IPS-NIHi7 (cell line): ENCODE measurements at regions not wholly inside any gene's neighbourhood (a gene's known extent, or its start where the extent isn't known, plus 50 kb on each side); places are given as distances from the start of the nearest gene placed in this dataset.

Experiments
- DNase-seq: peaks from one replicate; pipeline ENCODE4 v3.0.0; 2012; ENCODE audit warnings: mixed read lengths; ENCODE audit errors: extremely low spot score

DNA sequence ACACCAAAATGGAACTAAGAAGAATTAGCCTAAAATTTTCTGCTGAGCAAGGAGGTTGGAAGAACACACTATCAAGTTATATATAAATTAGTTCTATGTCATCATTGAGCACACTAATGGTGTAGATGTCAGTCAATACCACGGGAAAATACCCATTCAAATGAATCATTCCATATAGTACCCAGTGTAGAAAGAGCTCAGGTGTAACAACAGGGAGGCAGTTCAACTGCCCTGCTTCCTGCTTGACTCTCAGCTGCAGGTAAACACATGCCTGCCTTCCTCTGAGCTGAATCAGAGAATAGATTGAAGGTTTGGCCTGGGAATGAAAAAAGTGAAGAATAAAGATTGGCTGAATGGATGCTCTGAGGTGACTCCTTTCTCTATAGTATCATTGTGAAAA is 1088.0 kb downstream of the AGBL1 start:
- no peak for DNase-seq

DNA sequence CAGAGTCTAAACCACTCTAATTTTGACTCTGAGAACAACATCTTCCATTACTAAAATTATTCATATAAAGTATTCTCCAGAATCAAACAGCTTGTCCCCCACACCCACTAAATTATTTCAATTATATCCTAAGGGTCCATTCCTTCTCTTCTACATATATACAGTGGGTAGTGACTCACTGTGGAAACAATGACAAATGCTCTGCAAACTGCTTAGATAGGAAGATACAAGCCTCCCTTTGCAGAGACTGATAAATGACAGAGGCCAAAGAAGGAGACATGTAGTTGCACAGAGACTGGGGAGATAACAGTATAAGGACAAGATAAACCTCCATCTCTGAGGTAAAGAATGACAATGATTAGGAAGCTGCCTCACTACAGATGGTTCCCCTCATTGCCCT is 1087.4 kb downstream of the AGBL1 start:
- no peak for DNase-seq

DNA sequence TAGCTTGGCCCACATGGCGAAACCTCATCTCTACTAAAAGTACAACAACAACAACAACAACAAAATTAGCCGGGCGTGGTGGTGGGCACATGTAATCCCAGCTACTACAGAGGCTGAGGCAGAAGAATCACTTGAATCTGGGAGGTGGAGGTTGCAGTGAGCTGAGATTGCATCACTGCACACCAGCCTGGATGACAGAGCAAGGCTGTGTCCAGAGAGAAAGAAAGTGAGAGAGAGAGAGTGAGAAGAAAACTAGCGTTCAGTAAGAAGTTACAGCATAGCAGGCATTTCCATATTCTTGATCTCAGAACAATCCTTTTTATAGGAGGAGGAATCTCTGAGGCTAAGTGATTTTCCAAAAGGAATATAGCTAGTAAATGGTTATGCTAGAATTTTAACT is 1076.1 kb downstream of the AGBL1 start:
- DNase-seq = no peak

DNA sequence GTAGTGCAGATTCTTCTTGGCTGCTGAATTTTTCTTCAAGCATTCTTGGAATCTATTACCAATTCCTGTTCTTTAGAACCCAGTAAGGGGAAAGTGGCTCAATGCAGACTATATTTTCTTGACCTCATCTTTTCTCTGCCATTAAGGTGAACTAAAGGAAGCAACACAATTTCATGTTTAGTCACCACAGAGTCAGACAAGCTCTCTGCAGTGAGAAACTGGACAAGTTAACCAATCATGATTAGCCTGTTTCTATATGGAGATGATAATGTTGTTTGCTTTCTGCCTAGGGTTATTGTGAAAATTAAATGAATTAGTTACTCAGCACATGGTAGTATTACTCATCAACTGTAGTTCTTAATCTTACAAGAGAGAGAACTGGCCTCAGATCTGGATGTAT is 1075.1 kb downstream of the AGBL1 start:
- no peak for DNase-seq

DNA sequence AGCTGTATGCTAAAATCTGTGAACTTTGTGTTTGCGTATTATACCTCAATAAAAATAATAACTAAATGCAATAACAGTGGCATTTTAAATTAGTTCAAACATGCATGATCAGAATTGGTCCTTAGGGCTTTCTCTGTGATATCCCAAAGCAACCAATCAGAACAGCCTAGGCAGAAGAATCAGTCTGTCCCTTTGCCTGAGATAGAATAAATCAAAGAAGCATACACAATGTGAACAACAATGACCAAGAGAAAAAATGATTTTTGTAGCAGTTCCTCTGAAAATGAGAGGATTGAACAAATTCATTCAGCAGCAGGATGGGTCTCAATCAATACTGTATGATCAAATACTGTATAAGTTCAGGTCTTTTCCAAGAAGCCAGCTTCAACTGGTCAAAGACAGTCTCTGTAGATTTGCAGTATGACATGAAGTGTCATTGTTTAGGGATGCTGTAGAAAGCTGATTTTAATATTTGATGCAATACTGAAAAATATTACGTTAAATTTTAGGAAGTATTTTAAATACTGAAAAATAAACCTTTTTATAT is 1071.6 kb downstream of the AGBL1 start:
- no peak for DNase-seq

DNA sequence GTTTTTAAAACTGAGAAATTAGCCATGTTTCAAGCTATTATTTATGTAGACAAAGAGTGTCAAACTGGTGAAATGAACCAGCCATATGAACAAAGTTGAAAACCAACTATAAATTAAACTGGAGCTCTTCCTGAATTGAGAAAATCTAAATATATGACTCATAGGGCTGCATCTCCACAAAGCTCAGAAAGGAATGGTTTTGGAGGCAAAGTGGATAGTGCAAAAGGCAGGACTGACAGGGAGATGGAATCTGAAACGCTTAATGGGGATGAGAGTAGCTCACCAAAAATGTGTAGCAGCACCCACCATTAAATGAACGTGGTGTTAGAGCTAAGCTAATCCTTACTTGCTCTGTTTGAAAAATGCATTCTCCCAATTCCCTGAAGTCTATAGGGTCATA is 1066.0 kb downstream of the AGBL1 start:
- DNase-seq = no peak

DNA sequence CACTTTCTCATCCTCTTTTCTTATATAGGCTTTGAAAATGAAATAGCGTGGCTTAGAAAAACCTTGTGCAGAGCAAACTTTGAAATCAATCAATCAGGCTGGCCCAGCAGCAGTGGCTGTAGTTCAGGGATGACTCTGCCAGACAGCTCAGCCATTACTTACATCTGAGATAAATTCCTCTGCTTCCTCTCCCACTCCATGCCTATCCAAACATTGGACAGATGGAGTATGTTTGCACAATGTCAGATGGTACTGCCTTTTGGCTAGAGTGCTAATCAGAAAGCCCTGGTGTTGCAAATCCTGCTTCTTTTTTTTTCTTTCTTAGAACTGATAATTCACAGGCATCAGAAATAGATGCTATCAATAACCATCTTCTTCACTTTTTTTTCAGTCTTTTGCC is 1065.1 kb downstream of the AGBL1 start:
- DNase-seq = no peak

DNA sequence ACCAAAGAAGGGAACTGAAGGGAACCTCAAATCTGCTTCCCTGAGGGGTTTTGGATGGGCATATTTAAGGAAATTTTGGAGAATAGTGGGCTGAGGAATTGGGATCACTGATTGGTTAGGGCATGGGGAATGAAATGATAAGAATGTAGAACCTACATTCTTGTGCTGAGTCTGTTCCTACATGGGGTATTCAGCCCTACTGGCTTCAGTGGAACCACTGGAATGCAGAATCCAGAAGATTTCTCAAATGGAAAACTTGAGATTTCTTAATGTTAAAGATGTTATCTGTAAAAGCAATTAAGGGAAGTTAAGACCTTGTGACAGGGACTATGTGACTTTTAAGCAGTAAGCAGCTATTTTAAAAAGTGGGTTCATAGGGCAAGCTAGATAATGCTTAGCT is 1062.4 kb downstream of the AGBL1 start:
- DNase-seq = no peak

DNA sequence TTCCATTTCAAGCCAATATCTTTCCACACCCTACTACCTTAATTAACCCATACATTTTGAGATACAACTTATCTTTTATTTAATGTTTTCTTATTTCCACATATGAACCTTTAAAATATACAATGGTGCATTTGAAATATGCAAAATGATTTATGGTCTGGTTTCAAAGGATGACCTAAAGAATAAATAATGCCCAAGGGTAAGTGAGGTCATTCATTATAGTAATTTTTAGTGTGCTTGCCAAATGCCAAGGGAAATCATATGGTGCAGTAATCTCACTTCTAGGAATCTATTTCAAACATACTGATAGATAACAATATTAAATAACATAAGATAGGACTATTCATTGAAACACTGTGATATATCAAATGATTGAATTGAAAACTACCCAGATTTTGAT is 1055.4 kb downstream of the AGBL1 start:
- no peak for DNase-seq

DNA sequence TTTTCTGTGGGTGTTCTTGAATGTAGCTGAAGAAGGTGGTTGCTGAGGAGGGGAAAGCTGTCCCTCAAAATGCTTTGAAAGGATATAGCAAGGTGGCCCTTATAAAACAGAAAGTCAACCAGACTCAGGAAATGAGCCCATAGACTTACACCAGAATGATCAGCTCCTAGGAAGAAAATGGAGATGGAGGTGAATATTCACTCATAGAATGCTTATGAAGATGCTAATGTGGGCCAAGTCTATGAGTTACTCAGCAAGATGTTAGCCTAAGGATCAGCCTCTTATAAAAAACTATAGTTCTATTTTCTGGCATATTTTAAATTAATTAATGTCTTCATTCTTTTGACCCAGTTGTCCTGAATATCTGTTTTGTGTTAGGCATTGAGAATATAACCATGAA is 1054.0 kb downstream of the AGBL1 start:
- no peak for DNase-seq

DNA sequence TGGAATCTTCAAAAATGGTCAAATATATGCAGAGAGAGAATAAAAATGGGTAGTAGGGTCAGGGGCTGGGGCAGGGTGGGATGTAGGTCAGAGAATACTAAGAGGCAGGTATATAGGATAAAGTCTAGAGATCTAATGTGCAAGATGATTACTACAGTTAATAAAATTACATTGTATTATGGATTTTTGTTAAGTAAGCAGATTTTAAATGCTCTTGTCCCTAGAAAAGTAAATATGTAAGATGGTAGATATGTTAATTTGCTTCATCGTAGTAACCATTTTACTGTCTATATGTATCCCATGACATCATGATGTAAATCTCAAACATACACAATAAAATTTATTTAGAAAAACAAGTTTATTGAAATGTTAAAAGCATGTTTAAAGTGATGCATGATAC is 1051.4 kb downstream of the AGBL1 start:
- no peak for DNase-seq

DNA sequence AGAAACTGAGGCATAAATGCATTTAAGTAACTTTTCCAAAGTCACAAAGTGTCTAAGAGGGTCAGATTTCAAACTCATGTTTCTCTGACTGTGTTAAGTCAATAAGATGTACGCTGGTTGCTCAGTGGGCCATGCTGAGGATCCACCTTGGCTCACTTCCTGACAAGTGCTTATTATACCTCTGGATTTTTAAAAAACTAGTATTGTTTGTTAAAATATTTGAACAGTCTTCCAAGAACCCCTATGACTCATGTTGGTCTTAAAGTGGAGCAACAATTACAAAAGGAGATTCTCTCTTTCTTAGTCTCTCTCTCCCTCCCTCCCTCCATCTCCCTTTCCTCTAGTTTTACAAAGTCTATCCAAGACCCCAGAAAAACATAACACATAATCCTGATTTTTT is 1050.2 kb downstream of the AGBL1 start:
- DNase-seq = no peak

DNA sequence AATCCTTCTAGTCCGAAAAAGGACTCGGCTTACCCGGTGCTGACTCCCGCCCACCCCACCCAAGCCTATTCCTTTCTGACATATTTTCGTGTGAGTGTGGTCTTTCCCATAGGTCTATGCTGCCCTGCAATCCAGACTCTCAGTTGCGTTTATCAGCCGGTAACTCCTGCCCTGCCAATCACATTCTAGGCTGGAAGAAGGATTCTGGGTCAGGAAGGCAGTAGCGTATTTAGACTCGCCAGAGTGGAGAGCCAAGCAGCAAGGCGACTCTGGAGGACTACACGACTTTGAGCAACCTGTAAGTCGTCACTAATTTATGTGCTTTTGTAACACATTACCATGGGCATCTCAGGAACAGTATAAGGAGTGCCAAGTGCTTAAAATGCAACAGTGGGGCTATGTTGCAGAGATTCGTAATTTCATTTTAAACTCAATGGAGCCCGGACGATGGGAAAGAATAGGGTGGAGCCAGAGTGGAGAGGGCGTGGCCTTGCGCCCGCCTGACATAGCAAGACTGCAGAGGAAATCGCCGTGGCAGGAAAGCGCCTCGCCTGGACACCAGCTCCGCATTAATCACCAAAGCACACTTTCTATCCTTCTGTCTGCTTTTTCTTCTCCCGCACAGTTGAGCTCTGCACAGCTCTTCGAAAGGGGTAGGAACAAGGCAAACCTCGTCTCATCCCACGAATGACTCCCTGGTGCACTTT is 1044.2 kb downstream of the AGBL1 start:
- no peak for DNase-seq

DNA sequence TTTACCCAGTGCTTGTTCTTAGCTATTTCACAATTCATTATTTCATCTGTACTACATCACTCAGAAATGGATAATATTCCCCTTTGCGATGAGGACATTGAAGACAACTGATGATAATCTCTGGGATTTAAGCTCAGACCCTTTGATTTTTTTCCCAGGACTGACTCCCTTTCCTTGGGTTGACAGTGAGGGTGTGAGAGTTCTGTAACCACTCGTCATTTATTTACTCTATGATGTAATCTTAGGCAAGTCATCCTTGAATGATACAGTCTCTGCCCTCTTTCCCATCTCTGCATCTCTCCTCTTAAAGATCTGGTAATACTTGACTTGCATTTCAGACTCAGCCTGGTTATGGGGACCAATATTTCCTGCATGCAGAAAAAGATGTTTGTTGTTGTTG is 1041.7 kb downstream of the AGBL1 start:
- no peak for DNase-seq

DNA sequence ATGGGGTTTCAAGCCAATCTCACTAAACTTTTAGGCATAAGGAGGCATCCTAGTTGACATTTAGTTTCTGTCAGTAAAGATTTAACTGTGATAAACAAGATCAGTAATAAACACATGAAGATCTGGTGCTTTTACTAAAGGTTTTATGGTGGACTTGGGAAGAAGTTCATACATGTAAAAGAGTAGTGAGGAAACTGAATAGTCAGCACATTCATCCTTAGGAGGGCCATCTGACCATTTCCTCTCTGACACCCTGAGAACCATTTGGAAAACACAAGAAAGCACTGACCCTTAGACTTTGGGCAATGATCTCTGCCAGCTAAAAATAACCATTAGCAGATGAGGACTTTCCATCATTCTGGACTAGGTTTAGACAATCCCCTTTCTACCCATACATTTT is 1040.9 kb downstream of the AGBL1 start:
- DNase-seq = no peak

DNA sequence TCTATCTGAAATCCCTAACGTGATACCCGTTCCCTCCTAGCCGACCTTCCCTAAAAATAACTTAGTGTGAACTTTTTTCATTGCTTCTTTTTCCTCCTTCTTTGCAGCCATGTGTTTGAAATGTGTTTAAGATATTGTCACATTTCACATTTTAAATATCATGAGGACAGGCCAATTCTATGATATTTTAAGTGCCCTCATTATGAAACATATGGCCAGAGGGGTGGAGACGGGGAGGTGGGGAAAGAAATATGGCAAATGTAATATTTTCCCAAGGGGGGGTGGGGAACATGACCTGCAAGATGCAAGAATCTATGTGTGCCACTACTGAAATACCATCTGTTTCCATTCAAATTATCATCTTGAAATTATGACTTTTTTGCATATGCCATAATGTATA is 1039.2 kb downstream of the AGBL1 start:
- DNase-seq = no peak

DNA sequence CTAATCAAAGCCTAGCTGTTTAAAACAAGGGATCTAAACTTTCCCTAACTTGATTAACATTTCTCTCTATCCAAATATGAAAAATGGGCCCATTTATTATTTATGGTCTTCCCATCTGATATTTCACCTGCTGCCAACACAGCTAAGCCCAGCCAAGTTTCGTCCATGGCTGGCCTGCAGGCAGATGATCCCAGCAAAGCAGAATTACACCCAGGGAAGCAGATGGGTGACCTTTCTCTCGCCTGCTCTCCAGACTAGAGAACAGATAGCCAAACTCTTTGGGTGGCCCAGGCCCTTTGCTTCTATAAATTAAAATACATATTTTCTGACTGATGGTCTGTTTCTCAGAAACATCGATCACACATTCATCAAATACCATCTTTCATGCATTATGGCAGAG is 1038.8 kb downstream of the AGBL1 start:
- peak; percentile 29 for DNase-seq

DNA sequence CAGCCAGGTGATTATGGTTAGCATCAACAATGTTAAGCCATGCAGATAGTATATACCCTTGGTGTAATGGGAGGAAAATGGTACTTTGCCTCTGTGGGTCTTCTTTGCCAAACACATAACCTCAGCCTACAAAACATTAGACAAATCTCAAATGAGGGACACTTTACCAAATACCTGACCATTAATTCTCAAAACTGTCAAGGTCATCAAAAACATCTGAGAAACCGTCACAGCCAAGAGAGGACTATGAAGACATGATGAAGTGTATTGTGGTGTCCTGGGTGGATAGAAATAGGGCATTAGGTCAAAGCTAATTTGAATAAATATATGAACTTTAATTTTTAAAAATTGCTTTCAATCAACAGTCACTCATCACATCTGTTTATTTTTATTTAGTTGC is 1036.1 kb downstream of the AGBL1 start:
- no peak for DNase-seq

DNA sequence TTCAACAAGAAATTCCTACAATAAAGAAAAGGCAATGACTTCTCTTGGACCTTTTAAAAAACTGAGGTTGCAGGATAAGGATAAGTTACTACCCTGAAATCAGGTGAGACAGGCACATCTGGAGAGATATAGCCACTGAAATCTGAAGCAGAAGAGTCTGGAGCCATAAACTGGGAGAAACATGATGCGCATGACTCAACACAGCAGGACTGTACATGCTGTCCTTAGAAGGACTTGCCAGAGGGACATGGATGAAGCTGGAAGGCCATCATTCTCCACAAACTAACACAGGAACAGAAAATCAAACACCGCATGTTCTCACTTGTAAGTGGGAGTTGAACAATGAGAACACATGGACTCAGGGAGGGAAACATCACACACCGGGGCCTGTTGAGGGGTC is 1020.2 kb downstream of the AGBL1 start:
- DNase-seq = no peak

DNA sequence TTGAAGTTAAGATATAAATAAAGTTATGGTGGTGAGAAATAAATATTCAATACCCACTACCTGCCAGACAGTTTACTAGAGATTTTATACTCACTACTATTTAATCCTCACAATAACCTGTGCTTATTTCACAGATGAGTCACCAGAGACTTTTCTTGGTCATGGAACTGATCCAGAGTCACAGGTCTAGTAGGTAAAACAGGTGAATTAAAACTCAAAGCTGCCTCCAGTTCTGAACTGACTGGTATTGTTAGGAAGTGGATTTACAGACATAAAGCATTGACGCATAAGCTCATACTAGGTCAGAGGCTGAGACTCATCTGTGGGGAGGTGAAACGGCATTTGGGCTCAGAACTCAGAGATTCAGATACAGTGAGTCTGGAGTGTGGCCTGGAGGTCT is 1009.9 kb downstream of the AGBL1 start:
- no peak for DNase-seq

DNA sequence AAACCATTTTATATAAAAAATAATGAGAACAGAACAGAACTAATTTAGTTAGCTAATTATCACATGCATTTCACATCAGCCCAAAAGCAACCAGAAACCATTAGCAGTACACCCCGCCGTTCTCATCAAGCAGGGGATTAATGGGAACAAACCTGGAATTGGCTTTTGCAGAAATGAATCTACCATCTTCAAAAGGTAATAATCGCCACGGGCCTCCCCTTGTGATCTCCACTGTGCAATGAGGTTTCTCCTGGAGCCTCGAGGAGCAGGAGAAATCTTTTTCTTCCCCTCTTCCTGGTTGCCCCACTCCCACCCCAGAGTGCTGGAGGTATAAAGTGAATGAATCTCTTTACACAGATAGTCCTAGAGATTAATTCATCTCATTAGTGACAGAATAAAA is 1003.5 kb downstream of the AGBL1 start:
- DNase-seq = no peak

DNA sequence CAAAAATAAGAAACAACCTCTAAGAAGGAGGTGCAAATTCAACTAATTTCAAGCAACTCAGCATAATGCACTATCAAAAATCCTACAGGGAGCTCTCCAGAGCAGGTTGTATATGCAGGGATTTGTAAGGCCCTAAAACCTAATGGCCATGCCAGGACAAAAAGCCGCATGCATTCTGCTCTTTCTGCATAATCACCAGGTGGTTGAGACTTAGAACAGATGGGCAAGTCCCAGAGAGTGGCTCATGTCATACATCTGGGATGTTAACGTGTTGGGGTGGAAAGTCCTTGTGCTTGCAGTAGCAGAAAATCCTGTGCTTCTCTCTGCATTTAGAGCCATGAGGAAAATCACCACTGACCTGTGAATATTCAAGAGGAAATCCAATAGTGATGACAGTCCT is 1002.9 kb downstream of the AGBL1 start:
- DNase-seq = no peak

DNA sequence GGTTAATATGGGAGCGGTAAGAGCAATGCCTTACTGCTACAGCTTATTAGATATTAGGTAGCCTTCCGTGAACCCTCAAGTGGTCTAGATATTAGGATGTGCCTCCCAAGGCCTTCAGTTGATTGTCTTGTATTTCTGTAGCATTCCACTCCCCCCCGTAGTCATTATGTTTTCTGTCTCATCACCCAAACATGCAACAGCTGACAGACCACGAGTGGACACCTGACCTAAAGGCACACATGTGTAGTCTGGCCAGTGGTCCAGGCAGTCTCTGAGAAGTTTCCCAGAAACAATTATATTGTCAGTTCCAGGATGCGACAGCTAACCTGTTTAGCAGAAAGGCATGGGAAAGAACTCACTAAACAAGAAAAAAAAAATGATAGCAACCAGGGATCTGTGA is 1000.9 kb downstream of the AGBL1 start:
- no peak for DNase-seq
